PC-9 (cell line): ENCODE measurements at regions not wholly inside any gene's neighbourhood (a gene's known extent, or its start where the extent isn't known, plus 50 kb on each side); places are given as distances from the start of the nearest gene placed in this dataset.

Source experiments
- EZH2 ChIP-seq: fragments of 200-600 bp; sonication (generic); IDR thresholded peaks from 2 replicates; pipeline ENCODE4 v1.8.0; 2017; ENCODE audit warnings: antibody characterized with exemption, low read depth
- TF ChIP-seq, protein P1 (sequence below): fragments of 200-600 bp; sonication (generic); conservative IDR thresholded peaks from 2 replicates; pipeline ENCODE4 v1.6.1; 2017; ENCODE audit warnings: mixed run types, antibody characterized with exemption, mild to moderate bottlenecking, moderate library complexity

DNA sequence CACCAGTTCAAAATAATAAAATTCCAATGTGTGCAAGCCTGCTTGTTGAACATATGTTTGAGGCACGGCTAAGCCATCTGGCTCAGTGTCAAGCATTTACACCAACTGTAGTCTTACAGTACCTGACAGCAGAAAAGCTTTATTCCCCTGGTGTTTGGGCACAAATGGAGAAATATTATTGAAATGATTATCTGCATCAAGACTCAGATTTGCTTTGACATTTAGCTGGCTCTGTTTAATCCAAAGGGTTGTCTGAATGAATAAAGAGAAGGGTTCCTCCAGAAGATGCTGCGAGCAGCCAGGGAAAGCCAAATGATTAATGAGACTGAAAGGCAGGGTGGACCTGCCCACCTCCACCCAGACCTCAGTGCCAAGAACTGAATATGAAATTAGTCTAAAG lies 393.2 kb upstream of the GALNT5 start:
- TF ChIP-seq, protein P1, sequence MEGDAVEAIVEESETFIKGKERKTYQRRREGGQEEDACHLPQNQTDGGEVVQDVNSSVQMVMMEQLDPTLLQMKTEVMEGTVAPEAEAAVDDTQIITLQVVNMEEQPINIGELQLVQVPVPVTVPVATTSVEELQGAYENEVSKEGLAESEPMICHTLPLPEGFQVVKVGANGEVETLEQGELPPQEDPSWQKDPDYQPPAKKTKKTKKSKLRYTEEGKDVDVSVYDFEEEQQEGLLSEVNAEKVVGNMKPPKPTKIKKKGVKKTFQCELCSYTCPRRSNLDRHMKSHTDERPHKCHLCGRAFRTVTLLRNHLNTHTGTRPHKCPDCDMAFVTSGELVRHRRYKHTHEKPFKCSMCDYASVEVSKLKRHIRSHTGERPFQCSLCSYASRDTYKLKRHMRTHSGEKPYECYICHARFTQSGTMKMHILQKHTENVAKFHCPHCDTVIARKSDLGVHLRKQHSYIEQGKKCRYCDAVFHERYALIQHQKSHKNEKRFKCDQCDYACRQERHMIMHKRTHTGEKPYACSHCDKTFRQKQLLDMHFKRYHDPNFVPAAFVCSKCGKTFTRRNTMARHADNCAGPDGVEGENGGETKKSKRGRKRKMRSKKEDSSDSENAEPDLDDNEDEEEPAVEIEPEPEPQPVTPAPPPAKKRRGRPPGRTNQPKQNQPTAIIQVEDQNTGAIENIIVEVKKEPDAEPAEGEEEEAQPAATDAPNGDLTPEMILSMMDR: no peak
- TF ChIP-seq EZH2: no peak
